ENCODE measurements at regions not wholly inside any gene's neighbourhood (a gene's known extent, or its start where the extent isn't known, plus 50 kb on each side); places are given as distances from the start of the nearest gene placed in this dataset.

GRCh38 chr7:89975577-89975976 is 178.7 kb upstream of the STEAP1 start:
- POLR2A ChIA-PET: no interaction called here
- no peak overlapping the region for H3K9ac ChIP-seq (ENCODE audit: insufficient read depth in 1 of 2, low read depth in 2 of 2, low read length in 2 of 2)
- no peak overlapping the region for H2AFZ ChIP-seq (ENCODE audit: low read depth, low read length)
- no peaks in the 10 kb centered on the region; the same call in 1 of the 2 replicates for H3K9me3 ChIP-seq (replicated peaks; ENCODE audit: control insufficient read depth, insufficient read depth, low read depth, low read length)
- H3K36me3 ChIP-seq (ENCODE audit: control insufficient read depth, insufficient read depth, low read length): no peaks in the 10 kb centered on the region
- no peaks in the 10 kb centered on the region for H4K20me1 ChIP-seq (replicated peaks; ENCODE audit: control insufficient read depth, insufficient read depth, low read length)
- intact Hi-C loops (cut with micrococcal nuclease): no loop called here
- no TSS peak for BruUV-seq (replicated peaks)
- no peaks in the 10 kb centered on the region for H3K79me2 ChIP-seq (ENCODE audit: control insufficient read depth, insufficient read depth, low read length)
- in situ Hi-C loops (cut with MboI): no loop called here
- H3K27ac ChIP-seq (ENCODE audit: extremely low read depth, low read depth, low read length): no peak overlapping the region
- 2% methylated on average over 2 of the region's 2 CpGs for whole genome bisulfite sequencing (ENCODE audit: insufficient coverage, low coverage, missing lambda C conversion rate)
- no peak overlapping the region for H3K4me3 ChIP-seq
- no peak overlapping the region for H3K4me2 ChIP-seq (ENCODE audit: insufficient read depth, low read length)
- FAIRE-seq: no peak
- DNase-seq (ENCODE audit: extremely low read depth in 1 of 4, low spot score in 3 of 4): no peak
- H3K4me1 ChIP-seq (replicated peaks in 1 of 2; ENCODE audit: control insufficient read depth in 2 of 2, insufficient read depth in 2 of 2, low read length in 2 of 2): no peaks in the 10 kb centered on the region
- CTCF ChIA-PET (ENCODE audit: low intra/inter-chr PET ratio): no interaction called here
- no peaks in the 10 kb centered on the region for H3K9me1 ChIP-seq (ENCODE audit: control insufficient read depth, insufficient read depth, low read length)
- TF ChIP-seq U2AF2 (optimal IDR thresholded peaks at IDR 0.05; ENCODE audit: low read depth, low read length) (no peak), ZNF263 (CRISPR knock-in tag; IDR thresholded peaks at IDR 0.05; ENCODE audit: borderline replicate concordance) (no peak), RBM14 (IDR thresholded peaks at IDR 0.05; ENCODE audit: borderline replicate concordance, insufficient read depth, low read depth, low read length) (no peak), SRSF7 (optimal IDR thresholded peaks at IDR 0.05; ENCODE audit: low read depth, low read length) (no peak), PHF20 (IDR thresholded peaks at IDR 0.05; ENCODE audit: partially characterized antibody) (no peak), DACH1 (IDR thresholded peaks at IDR 0.05; ENCODE audit: partially characterized antibody) (no peak), MYNN (IDR thresholded peaks at IDR 0.05) (no peak), MYNN (CRISPR knock-in tag; IDR thresholded peaks at IDR 0.05) (no peak), PREB (CRISPR knock-in tag; IDR thresholded peaks at IDR 0.05) (no peak), KLF13 (tag; IDR thresholded peaks at IDR 0.05; ENCODE audit: borderline replicate concordance, low read depth) (no peak), FOXP4 (CRISPR knock-in tag; IDR thresholded peaks at IDR 0.05; ENCODE audit: borderline replicate concordance) (no peak), POLR2G (IDR thresholded peaks at IDR 0.05; ENCODE audit: low read depth, low read length) (no peak), ZNF23 (CRISPR knock-in tag; IDR thresholded peaks at IDR 0.05) (no peak)
- no peak for ATAC-seq
- H3K27me3 ChIP-seq (ENCODE audit: control insufficient read depth in 2 of 2, insufficient read depth in 2 of 2, low read length in 2 of 2): no peaks in the 10 kb centered on the region

Data from K562 (cell line).